ENCODE measurements at regions not wholly inside any gene's neighbourhood (a gene's known extent, or its start where the extent isn't known, plus 50 kb on each side); places are given as distances from the start of the nearest gene placed in this dataset.

DNA sequence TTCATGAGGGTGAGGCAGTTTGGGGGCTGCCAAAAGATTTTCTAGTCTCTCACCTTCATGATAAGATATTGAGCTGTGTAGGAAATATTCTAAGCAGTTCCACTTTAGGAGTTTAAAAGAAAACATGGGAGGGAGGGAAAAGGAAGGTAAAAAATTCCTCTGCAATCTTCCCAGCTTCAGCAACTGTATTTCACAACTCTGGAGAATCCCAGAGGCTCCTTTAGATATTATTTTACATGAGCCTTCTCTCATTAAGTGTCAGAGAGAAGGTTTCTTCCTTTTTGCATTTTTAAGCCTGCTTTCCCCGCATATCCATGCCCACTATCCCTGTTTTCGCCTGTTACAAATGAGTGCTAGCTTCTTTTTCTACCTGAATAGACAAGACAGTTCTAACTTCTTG is 289.4 kb downstream of the CHRM3 start:
- TF ChIP-seq EZH2 (IDR thresholded peaks at IDR 0.05): no peak
- TF ChIP-seq POLR2AphosphoS5 (IDR thresholded peaks at IDR 0.05; ENCODE audit: borderline replicate concordance, low read depth, low read length): no peak

Measured in SK-N-MC (cell line).